Suprapubic skin (tissue), 4 donors: ENCODE measurements at regions not wholly inside any gene's neighbourhood (a gene's known extent, or its start where the extent isn't known, plus 50 kb on each side); places are given as distances from the start of the nearest gene placed in this dataset.

Experiments
- DNase-seq, 2 donors: peaks; one replicate each; pipeline ENCODE4 v3.0.0-alpha.2; 2019; ENCODE audit warnings: low spot score in 2 of 2
- H3K27ac ChIP-seq: fragments of 200-600 bp; sonication (generic); one replicate; pipeline ENCODE4 v1.5.1; 2019
- H3K27me3 ChIP-seq: fragments of 200-600 bp; sonication (generic); one replicate; pipeline ENCODE4 v1.5.1; 2019
- H3K36me3 ChIP-seq: fragments of 200-600 bp; sonication (generic); one replicate; pipeline ENCODE4 v1.5.1; 2019
- H3K4me1 ChIP-seq: fragments of 200-600 bp; sonication (generic); one replicate; pipeline ENCODE4 v1.5.1; 2019
- H3K4me3 ChIP-seq: fragments of 200-600 bp; sonication (generic); one replicate; pipeline ENCODE4 v1.5.1; 2019; ENCODE audit warnings: mild to moderate bottlenecking
- H3K9me3 ChIP-seq: fragments of 200-600 bp; sonication (generic); one replicate; pipeline ENCODE4 v1.5.1; 2019
- EP300 ChIP-seq: sonication (generic); formaldehyde crosslinking; IDR thresholded peaks from one replicate; pipeline ENCODE4 v1.6.1; 2017; ENCODE audit warnings: antibody characterized with exemption
- POLR2A ChIP-seq, 2 donors: fragments of 450-650 bp; IDR thresholded peaks; one replicate each; pipeline ENCODE4 v1.6.1; 2017; ENCODE audit warnings: antibody characterized with exemption in 2 of 2, mild to moderate bottlenecking in 2 of 2, moderate library complexity in 2 of 2
- POLR2AphosphoS5 ChIP-seq, 3 donors: sonication (generic); formaldehyde crosslinking; IDR thresholded peaks; one replicate each; pipeline ENCODE4 v1.6.1; 2017; ENCODE audit warnings: antibody characterized with exemption in 3 of 3
- WGBS: methylation state at CpG from one replicate; pipeline ENCODE4 v1.1.5; 2018; 5-methylcytosine and 5-hydroxymethylcytosine counted together
- TF ChIP-seq, protein P1 (sequence below), 2 donors: fragments of 200-600 bp in 1 of 2; fragments of 450-650 bp in 1 of 2; sonication (generic) in 1 of 2; IDR thresholded peaks; one replicate each; pipeline ENCODE4 v1.5.1; 2016 to 2019; ENCODE audit warnings: antibody characterized with exemption in 2 of 2, mild to moderate bottlenecking in 1 of 2, moderate library complexity in 1 of 2

DNA sequence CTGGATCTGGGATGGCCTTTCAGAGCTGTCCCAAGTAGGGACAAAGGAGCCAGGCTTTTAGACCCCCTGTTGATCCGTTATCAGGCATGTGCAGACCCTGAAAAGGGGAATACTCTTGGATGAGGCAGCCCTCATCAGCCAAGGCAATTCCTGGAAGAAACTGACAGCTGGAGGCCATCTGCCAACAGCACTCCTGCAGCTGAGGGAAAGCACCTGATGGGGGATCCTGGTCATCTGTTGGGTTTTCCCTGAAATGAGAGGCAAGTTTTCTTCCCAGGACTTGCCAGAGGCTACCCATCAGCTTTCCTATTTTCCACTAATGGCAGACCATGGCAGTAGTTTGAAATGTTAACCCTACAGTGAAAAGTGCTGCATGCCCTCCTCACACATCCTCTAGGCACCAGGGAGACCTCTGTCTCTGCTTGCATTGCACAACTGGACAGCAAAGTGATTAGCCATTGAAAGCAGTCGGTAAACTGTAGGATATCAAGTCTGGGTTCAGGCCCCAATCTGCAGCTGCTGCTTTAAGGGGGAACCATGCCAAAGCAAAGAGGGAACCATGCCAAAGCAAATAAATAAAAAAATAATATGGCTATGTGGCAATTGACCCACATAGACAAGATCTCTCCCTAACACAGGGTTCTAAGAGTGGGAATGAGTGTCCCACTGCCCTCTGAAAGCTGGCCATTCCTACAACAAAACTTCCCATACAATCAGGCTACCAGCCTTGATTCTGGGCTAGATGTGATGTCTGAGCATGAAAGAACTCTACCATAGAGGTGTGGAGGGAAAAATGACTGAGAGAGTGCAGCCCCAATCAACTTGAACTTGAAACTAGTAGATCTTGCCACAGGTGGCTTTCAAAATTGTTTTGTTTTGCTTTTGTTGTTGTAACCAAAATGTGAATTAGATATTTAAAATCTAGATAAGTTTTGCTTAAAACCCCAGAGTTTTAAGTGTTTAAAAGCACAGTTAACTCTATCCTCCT, 232.0 kb upstream of the STT3B start:
- DNase-seq, result no peak
- H3K27ac ChIP-seq, result no peak overlapping the region
- no peaks in the 10 kb centered on the region for H3K4me1 ChIP-seq
- no peaks in the 10 kb centered on the region for H3K36me3 ChIP-seq
- no peaks in the 10 kb centered on the region for H3K27me3 ChIP-seq
- 65% methylated on average over 2 of the region's 2 CpGs for WGBS
- no peak overlapping the region for H3K4me3 ChIP-seq
- TF ChIP-seq EP300, result no peak
- H3K9me3 ChIP-seq, result no peaks in the 10 kb centered on the region

DNA sequence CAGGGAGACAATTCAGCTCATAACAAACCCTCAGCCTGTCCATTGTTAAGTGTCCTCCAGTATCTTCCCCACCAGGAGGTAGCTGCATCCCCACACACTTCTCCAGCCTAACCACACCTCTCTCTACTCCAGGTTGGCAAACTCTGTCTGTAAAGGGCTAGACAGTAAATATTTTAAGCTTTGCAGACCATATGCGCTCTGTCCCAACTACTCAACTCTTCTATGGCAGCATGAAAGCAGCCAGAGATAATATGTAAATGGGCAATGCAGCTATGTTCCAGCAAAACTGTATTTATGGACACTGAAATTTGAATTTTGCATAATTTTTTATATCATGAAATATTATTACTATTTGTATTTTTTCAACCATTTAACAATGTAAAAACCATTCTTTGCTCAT, 230.4 kb upstream of the STT3B start:
- 97% methylated on average over 1 of the region's 1 CpG for WGBS
- DNase-seq, result no peak
- Histone ChIP-seq H3K27ac (no peak overlapping the region), H3K4me3 (no peak overlapping the region), H3K27me3 (no peaks in the 10 kb centered on the region), H3K4me1 (no peaks in the 10 kb centered on the region), H3K36me3 (no peaks in the 10 kb centered on the region), H3K9me3 (no peaks in the 10 kb centered on the region)
- TF ChIP-seq EP300 (no peak), POLR2A (IDR thresholded peaks at IDR 0.05) (no peak), POLR2AphosphoS5 (IDR thresholded peaks at IDR 0.05) (no peak)
- TF ChIP-seq, protein P1, sequence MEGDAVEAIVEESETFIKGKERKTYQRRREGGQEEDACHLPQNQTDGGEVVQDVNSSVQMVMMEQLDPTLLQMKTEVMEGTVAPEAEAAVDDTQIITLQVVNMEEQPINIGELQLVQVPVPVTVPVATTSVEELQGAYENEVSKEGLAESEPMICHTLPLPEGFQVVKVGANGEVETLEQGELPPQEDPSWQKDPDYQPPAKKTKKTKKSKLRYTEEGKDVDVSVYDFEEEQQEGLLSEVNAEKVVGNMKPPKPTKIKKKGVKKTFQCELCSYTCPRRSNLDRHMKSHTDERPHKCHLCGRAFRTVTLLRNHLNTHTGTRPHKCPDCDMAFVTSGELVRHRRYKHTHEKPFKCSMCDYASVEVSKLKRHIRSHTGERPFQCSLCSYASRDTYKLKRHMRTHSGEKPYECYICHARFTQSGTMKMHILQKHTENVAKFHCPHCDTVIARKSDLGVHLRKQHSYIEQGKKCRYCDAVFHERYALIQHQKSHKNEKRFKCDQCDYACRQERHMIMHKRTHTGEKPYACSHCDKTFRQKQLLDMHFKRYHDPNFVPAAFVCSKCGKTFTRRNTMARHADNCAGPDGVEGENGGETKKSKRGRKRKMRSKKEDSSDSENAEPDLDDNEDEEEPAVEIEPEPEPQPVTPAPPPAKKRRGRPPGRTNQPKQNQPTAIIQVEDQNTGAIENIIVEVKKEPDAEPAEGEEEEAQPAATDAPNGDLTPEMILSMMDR (IDR thresholded peaks at IDR 0.05), result no peak

DNA sequence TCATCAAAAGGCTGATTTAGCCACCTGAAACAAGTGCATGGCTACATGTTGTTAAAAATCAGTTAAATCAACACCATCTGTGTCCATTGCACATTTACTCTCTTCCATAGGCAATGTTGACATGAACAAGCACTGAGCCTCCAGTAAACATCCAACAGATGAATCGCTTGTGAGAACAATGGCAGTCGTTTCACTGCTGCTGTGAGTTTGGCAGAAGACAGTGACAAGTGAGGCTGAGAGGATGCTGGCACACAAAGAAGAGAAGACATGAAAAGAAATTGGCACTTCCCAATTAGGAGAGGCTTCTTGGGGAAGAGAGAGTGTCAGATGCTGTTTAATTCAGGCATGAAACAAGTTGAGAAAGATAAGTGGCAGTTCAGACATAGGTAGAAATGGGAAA, 227.4 kb upstream of the STT3B start:
- no peaks in the 10 kb centered on the region for H3K27me3 ChIP-seq
- H3K4me1 ChIP-seq, result no peaks in the 10 kb centered on the region
- H3K36me3 ChIP-seq, result no peaks in the 10 kb centered on the region
- H3K27ac ChIP-seq, result no peak overlapping the region
- TF ChIP-seq POLR2A (IDR thresholded peaks at IDR 0.05) (no peak), POLR2AphosphoS5 (IDR thresholded peaks at IDR 0.05) (no peak), EP300 (no peak)
- TF ChIP-seq, protein P1 (IDR thresholded peaks at IDR 0.05), result no peak
- no peak for DNase-seq
- 75% methylated on average over 2 of the region's 2 CpGs for WGBS
- no peak overlapping the region for H3K4me3 ChIP-seq
- no peaks in the 10 kb centered on the region for H3K9me3 ChIP-seq

DNA sequence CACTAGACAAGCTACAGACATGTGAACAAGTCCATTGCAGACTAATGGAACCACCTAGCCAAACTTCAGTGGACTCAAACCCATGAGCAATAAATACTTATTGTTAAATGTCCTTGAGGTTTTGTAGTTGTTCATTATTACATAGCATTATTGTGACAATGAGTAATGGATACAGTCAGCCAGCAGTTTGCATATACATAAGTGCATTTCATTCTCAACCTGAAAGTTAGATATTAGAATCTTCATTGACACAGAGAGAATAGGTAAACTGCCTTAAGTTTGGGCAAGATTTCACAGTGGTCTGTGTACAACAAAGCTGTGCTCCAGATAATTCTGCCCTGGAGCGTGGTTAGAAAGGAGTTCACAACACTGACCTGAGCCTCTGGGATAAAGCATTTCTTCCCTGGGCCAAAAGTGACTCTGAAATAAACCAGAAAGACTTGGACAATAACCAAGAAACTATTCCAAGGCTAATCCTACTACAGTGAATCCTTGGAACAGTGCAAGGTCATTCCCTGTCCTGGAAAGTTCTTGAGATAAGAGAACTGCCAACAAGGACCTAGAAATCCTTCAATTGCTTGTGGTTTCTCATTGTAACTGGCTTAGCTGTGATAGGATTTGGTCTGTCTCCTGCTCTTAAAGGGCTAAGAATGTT, 225.5 kb upstream of the STT3B start:
- 75% methylated on average over 1 of the region's 1 CpG for WGBS
- no peaks in the 10 kb centered on the region for H3K27me3 ChIP-seq
- no peak for DNase-seq
- H3K9me3 ChIP-seq, result no peaks in the 10 kb centered on the region
- H3K27ac ChIP-seq, result no peak overlapping the region
- no peaks in the 10 kb centered on the region for H3K36me3 ChIP-seq
- no peaks in the 10 kb centered on the region for H3K4me1 ChIP-seq
- no peak for TF ChIP-seq POLR2AphosphoS5 (IDR thresholded peaks at IDR 0.05)
- TF ChIP-seq EP300, result no peak
- TF ChIP-seq POLR2A (IDR thresholded peaks at IDR 0.05), result no peak
- TF ChIP-seq, protein P1 (IDR thresholded peaks at IDR 0.05), result no peak
- H3K4me3 ChIP-seq, result no peak overlapping the region

DNA sequence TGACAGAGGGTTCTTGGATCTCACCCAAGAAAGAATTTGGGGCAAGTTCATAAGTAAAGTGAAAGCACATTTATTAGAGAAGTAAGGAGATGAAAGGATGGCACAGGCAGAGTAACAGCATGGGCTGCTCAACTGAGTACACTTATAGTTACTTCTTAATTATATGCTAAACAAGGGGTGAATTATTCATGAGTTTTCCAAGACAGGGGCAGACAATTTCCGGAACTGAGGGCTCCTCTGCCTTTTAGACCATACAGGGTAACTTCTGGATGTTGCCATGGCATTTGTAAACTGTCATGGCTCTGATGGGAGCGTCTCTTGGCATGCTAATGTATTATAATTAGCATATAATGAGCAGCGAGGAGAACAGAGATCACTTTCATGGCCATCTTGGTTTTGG, 221.2 kb upstream of the STT3B start:
- H3K9me3 ChIP-seq, result no peaks in the 10 kb centered on the region
- H3K4me1 ChIP-seq, result no peaks in the 10 kb centered on the region
- H3K36me3 ChIP-seq, result no peaks in the 10 kb centered on the region
- H3K27me3 ChIP-seq, result no peaks in the 10 kb centered on the region
- DNase-seq, result no peak
- no peak overlapping the region for H3K27ac ChIP-seq
- 90% methylated on average over 3 of the region's 3 CpGs for WGBS
- no peak overlapping the region for H3K4me3 ChIP-seq
- TF ChIP-seq, protein P1 (IDR thresholded peaks at IDR 0.05), result no peak
- TF ChIP-seq POLR2A (IDR thresholded peaks at IDR 0.05) (no peak), POLR2AphosphoS5 (IDR thresholded peaks at IDR 0.05) (no peak), EP300 (no peak)
